Renal cortex interstitium (tissue), 11 donors: ENCODE measurements at regions not wholly inside any gene's neighbourhood (a gene's known extent, or its start where the extent isn't known, plus 50 kb on each side); places are given as distances from the start of the nearest gene placed in this dataset.
"Not testable (repeated sequence)": the region's sequence is repeated elsewhere in the genome, so short reads cannot be mapped to it uniquely, and the experiment has no call there.

ENCODE experiments used
- DNase-seq, 11 donors: peaks; one replicate each; pipeline ENCODE4 v3.0.0-alpha.2; 2013; ENCODE audit warnings: low read depth in 9 of 11, low spot score in 4 of 11; ENCODE audit errors: extremely low read depth in 1 of 11

GRCh38 chr1:76687307-76688175, 179.7 kb upstream of the ST6GALNAC5 start:
- DNase-seq: peak in 4 of 11 donors; percentile 6 to 50 (median 18)

DNA sequence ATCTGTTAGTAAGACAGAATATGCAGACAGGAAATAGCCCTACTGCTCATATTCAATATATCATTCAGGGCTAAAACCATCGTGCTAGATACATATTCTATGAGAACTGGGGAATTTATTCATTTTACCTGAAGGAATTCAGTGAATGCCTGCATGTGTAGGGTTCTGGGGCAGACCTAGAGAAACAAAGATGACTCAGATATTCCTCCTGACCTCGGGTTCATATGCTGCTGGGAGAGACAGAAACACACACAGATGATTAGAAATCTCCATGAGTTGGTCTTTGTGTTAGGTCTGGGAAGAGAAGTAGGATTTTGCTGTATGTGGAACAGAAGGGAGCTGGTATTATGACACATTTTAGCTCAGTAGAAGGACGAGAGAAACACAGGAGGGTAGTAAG, 176.5 kb upstream of the ST6GALNAC5 start:
- no peak for DNase-seq

GRCh38 chr1:76695535-76695934, 171.7 kb upstream of the ST6GALNAC5 start:
- no peak for DNase-seq

DNA sequence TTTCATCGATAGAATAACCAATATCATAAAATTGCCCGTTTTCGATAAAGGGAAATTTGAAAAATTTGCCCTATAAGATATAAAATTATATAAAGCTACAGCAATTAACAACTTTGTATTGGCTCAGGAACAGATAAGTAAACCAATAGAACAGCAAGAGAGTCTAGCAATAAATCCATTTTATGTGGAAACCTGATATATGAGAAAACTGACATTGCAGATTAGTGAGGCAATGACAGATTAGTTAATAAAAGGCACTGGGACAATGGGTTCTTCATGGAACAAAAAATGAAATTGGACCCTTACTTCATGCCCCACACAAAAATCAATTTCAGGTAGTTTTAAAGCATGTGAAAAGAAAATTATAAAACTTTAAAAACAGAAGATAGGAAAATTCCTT, 169.9 kb upstream of the ST6GALNAC5 start:
- no peak for DNase-seq

GRCh38 chr1:76699646-76700045, 167.6 kb upstream of the ST6GALNAC5 start:
- DNase-seq: not testable (repeated sequence)

DNA sequence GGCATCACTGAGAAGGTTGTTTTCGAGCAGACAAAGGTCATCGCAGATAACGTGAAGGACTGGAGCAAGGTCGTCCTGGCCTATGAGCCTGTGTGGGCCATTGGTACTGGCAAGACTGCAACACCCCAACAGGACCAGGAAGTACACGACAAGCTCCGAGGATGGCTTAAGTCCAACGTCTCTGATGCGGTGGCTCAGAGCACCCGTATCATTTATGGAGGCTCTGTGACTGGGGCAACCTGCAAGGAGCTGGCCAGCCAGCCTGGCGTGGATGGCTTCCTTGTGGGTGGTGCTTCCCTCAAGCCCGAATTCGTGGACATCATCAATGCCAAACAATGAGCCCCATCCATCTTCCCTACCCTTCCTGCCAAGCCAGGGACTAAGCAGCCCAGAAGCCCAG, 167.1 kb upstream of the ST6GALNAC5 start:
- DNase-seq: not testable (repeated sequence)

GRCh38 chr1:76705560-76705959, 161.7 kb upstream of the ST6GALNAC5 start:
- DNase-seq: no peak

DNA sequence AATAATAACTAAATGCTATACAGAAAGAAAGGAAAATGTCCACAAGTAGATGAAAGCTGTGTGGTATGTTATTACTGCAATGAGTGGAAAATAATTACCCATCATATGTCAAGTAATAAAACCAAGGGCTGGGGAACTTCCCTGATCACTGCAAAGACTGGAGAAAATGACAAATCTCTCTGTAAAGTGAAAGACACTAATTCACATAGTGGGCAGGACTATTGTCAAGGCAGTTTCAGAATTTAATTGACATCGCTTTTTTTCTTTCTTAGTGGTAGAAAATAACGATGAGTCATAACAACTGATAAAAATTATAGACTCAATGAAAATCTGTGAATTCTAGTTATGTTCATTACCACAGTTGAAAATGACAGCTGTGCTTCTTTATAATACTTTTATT, 153.7 kb upstream of the ST6GALNAC5 start:
- no peak for DNase-seq

DNA sequence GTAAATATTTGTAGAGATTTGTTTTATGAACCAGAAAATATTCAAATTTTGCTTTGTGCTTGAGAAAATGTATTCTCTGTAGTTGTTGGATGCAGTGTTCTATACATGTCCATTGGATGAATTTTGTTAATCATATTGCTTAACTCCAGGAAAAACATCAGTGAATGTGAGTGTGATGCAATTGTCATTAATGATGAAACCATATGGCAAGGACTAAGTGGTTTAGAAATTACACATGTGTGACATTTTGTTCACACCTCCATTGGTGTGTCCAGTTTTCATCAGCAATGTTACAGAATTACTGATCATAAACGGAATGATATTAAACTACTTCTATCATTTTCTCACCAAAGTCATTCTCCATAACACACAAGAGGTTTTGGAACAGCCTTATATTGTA, 151.8 kb upstream of the ST6GALNAC5 start:
- DNase-seq: no peak

- no peak for DNase-seq
Measured at GRCh38 chr1:76723949-76724348, 143.3 kb upstream of the ST6GALNAC5 start.

- no peak for DNase-seq
Measured at GRCh38 chr1:76724816-76725215, 142.5 kb upstream of the ST6GALNAC5 start.

DNA sequence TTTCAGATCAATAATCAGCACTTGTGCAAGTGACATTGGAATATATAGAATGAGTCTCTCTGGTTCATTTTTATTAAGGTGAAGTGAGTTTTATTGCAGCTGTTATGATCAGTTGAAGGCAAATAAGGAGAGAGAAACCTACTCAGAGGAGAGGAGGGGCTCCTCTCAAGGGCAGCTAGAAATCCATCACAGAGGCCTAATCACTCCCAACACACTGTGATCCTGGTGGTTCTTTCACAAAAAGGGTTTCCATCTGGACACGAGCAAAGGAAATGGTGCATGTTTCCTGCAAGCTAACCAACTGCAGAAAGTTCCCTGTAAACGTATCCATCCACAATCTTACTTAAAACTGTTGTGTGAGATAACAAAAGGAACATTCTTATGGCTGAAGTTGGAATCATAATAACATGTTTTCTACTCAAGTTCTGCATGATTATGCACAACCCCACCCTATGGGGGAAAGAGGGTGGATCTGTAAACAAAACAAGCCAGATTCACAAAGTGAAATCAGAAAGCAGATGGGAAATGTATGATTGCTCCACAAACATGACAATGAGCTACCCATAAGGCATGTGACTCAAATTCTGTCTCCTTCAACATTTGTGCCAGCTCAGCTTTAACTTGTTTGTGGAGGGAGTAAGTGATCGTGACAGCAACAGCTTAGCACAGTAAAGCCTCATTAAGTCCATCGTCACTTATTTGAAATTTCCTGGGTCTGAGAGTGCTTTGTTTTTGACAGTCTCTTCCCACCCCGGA, 141.2 kb upstream of the ST6GALNAC5 start:
- no peak for DNase-seq

GRCh38 chr1:76727520-76727919, 139.8 kb upstream of the ST6GALNAC5 start:
- no peak for DNase-seq

DNA sequence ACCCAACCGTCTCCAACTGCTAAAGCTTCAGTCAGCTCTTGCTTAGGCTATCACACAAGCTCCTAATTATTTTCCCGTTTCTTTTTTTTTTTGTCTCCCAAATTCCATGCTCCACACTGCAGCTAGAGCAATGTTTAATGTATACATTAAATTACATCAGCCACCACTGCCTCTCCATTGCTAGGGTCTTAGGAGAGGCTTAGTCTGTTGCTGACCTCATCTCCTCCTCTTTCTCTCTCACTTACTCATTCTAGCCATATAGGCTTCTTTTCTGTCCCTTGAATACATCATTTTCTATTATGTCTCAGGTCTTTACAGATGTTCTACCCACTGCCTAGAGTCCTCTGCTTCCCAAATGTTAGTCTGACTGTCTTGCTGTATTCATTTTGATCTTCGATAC, 138.1 kb upstream of the ST6GALNAC5 start:
- DNase-seq: no peak

GRCh38 chr1:76730027-76730426, 137.3 kb upstream of the ST6GALNAC5 start:
- DNase-seq: no peak

DNA sequence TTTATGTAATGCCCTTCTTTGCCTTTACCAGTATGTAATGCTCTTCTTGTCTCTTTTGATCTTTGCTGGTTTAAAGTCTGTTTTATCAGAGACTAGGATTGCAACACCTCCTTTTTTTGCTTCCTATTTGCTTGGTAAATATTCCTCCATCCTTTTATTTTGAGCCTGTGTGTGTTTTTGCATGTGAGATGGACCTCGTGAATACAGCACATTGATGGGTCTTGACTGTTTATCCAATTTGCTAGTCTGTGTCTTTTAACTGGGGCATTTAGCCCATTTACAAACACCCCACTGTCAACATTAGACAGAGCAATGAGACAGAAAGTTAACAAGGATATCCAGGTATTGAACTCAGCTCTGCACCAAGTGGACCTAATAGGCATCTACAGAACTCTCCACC, 128.9 kb upstream of the ST6GALNAC5 start:
- not testable (repeated sequence) for DNase-seq

DNA sequence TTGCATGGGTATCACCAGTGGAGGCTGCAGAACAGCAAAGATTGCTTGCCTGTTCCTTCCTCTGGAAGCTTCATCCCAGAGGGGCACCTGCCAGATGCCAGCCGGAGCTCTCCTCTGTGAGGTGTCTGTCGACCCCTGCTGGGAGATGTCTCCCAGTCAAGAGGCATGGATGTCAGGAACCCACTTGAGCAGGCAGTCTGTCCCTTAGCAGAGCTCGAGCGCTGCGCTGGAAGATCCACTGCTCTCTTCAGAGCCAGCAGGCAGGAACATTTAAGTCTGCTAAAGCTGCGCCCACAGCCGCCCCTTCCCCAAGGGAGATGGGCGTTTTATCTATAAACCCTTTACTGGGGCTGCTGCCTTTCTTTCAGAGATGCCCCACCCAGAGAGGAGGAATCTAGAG, 126.3 kb upstream of the ST6GALNAC5 start:
- not testable (repeated sequence) for DNase-seq

- DNase-seq: no peak
Measured at GRCh38 chr1:76744989-76745388, 122.3 kb upstream of the ST6GALNAC5 start.

- DNase-seq: no peak
Measured at GRCh38 chr1:76746206-76746605, 121.1 kb upstream of the ST6GALNAC5 start.

- DNase-seq: no peak
Measured at GRCh38 chr1:76754730-76755129, 112.5 kb upstream of the ST6GALNAC5 start.
